C4-2B (cell line): ENCODE measurements at regions not wholly inside any gene's neighbourhood (a gene's known extent, or its start where the extent isn't known, plus 50 kb on each side); places are given as distances from the start of the nearest gene placed in this dataset.

Source experiments
- H3K27ac ChIP-seq: fragments of 450-650 bp; 2 replicates; pipeline ENCODE4 v1.5.1; 2017
- ZFX ChIP-seq: fragments of 450-650 bp; IDR thresholded peaks from 2 replicates; pipeline ENCODE4 v1.6.1; 2017
- TF ChIP-seq, protein P1 (sequence below): fragments of 450-650 bp; conservative IDR thresholded peaks from 2 replicates; pipeline ENCODE4 v1.5.1; 2017; ENCODE audit warnings: mild to moderate bottlenecking

DNA sequence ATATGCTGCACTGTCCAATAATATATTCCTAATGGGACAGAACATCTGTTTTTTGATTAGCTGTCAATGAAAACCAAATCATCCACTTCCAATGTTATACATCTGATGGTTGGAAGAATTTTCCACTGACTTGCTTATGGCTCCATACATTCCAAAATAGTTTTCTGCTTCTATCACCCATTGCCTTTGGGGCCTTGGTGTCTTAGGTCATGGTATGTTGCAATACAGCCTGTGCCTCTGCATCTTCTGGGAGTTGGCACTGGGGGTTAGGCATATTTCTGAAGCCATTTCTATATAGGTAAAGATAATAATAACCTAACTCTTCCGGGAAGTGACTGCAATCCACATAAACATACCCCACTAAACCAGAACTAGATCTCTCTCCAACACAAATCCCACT, 53.2 kb upstream of the NR3C2 start:
- no peak for TF ChIP-seq ZFX
- TF ChIP-seq, protein P1, sequence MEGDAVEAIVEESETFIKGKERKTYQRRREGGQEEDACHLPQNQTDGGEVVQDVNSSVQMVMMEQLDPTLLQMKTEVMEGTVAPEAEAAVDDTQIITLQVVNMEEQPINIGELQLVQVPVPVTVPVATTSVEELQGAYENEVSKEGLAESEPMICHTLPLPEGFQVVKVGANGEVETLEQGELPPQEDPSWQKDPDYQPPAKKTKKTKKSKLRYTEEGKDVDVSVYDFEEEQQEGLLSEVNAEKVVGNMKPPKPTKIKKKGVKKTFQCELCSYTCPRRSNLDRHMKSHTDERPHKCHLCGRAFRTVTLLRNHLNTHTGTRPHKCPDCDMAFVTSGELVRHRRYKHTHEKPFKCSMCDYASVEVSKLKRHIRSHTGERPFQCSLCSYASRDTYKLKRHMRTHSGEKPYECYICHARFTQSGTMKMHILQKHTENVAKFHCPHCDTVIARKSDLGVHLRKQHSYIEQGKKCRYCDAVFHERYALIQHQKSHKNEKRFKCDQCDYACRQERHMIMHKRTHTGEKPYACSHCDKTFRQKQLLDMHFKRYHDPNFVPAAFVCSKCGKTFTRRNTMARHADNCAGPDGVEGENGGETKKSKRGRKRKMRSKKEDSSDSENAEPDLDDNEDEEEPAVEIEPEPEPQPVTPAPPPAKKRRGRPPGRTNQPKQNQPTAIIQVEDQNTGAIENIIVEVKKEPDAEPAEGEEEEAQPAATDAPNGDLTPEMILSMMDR = no peak
- no peak overlapping the region for H3K27ac ChIP-seq
